T1000 (cell line): ENCODE measurements at regions not wholly inside any gene's neighbourhood (a gene's known extent, or its start where the extent isn't known, plus 50 kb on each side); places are given as distances from the start of the nearest gene placed in this dataset.

Source experiments
- DNase-seq: peaks from one replicate; lab custom pipeline; 2025; ENCODE audit warnings: mixed read lengths; lab: John Stamatoyannopoulos, UW

GRCh38 chr3:84877092-84877491, 81.7 kb upstream of the CADM2 start:
- no peak for DNase-seq

GRCh38 chr3:84881288-84881687, 77.5 kb upstream of the CADM2 start:
- no peak for DNase-seq

GRCh38 chr3:84885199-84885882, 73.4 kb upstream of the CADM2 start:
- DNase-seq: no peak

GRCh38 chr3:84891851-84892250, 66.9 kb upstream of the CADM2 start:
- no peak for DNase-seq

GRCh38 chr3:84893211-84893610, 65.6 kb upstream of the CADM2 start:
- no peak for DNase-seq

- no peak for DNase-seq
Observed at GRCh38 chr3:84904212-84904611, 54.6 kb upstream of the CADM2 start.

- DNase-seq: no peak
Observed at GRCh38 chr3:84904816-84905555, 53.8 kb upstream of the CADM2 start.

- no peak for DNase-seq
Observed at GRCh38 chr3:84905556-84905920, 53.3 kb upstream of the CADM2 start.

- no peak for DNase-seq
Observed at GRCh38 chr3:84906065-84906464, 52.7 kb upstream of the CADM2 start.
